ENCODE measurements at regions not wholly inside any gene's neighbourhood (a gene's known extent, or its start where the extent isn't known, plus 50 kb on each side); places are given as distances from the start of the nearest gene placed in this dataset.

GRCh38 chrX:115493015-115493414 lies 68.0 kb upstream of the PLS3 start:
- no peak for TF ChIP-seq POLR2A (IDR thresholded peaks at IDR 0.05)
- TF ChIP-seq, protein P1, sequence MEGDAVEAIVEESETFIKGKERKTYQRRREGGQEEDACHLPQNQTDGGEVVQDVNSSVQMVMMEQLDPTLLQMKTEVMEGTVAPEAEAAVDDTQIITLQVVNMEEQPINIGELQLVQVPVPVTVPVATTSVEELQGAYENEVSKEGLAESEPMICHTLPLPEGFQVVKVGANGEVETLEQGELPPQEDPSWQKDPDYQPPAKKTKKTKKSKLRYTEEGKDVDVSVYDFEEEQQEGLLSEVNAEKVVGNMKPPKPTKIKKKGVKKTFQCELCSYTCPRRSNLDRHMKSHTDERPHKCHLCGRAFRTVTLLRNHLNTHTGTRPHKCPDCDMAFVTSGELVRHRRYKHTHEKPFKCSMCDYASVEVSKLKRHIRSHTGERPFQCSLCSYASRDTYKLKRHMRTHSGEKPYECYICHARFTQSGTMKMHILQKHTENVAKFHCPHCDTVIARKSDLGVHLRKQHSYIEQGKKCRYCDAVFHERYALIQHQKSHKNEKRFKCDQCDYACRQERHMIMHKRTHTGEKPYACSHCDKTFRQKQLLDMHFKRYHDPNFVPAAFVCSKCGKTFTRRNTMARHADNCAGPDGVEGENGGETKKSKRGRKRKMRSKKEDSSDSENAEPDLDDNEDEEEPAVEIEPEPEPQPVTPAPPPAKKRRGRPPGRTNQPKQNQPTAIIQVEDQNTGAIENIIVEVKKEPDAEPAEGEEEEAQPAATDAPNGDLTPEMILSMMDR (IDR thresholded peaks at IDR 0.05) = no peak
